Testis (tissue), 2 donors: ENCODE measurements at regions not wholly inside any gene's neighbourhood (a gene's known extent, or its start where the extent isn't known, plus 50 kb on each side); places are given as distances from the start of the nearest gene placed in this dataset.

Source experiments
- DNase-seq: peaks from one replicate; pipeline ENCODE4 v3.0.0-alpha.2; 2019
- H3K27ac ChIP-seq, 2 donors: fragments of 200-600 bp; sonication (generic); one replicate each; pipeline ENCODE4 v1.5.1; 2019
- H3K27me3 ChIP-seq: fragments of 200-600 bp; sonication (generic); one replicate; pipeline ENCODE4 v1.5.1; 2019
- H3K36me3 ChIP-seq: fragments of 200-600 bp; sonication (generic); one replicate; pipeline ENCODE4 v1.5.1; 2017; ENCODE audit warnings: low read depth; ENCODE audit errors: missing control alignments
- H3K4me1 ChIP-seq: fragments of 200-600 bp; sonication (generic); one replicate; pipeline ENCODE4 v1.5.1; 2019
- H3K4me3 ChIP-seq, 2 donors: fragments of 200-600 bp; sonication (generic); one replicate each; pipeline ENCODE4 v1.5.1; 2017 to 2019
- H3K9me3 ChIP-seq: fragments of 200-600 bp; sonication (generic); one replicate; pipeline ENCODE4 v1.5.1; 2017
- CTCF ChIP-seq, 3 experiments: fragments of 450-650 bp in 2 of 3; fragments of 200-600 bp in 1 of 3; sonication (generic) in 1 of 3; IDR thresholded peaks; one replicate each; pipeline ENCODE4 v1.5.1; 2016 to 2019; ENCODE audit warnings: antibody characterized with exemption in 3 of 3, mild to moderate bottlenecking in 2 of 3, moderate library complexity in 1 of 3
- POLR2A ChIP-seq: fragments of 450-650 bp; IDR thresholded peaks from one replicate; pipeline ENCODE4 v1.6.1; 2017; ENCODE audit warnings: antibody characterized with exemption, mild to moderate bottlenecking, moderate library complexity
- WGBS, 2 donors: methylation state at CpG; one replicate each; pipeline ENCODE4 v1.1.5; 2018; 5-methylcytosine and 5-hydroxymethylcytosine counted together
- intact Hi-C: fragments of 100-400 bp; cut with DNase I; formaldehyde crosslinking; loops from one replicate; pipeline ENCODE4 v1.15.1; 2023; ENCODE audit warnings: low total_unique reads

DNA sequence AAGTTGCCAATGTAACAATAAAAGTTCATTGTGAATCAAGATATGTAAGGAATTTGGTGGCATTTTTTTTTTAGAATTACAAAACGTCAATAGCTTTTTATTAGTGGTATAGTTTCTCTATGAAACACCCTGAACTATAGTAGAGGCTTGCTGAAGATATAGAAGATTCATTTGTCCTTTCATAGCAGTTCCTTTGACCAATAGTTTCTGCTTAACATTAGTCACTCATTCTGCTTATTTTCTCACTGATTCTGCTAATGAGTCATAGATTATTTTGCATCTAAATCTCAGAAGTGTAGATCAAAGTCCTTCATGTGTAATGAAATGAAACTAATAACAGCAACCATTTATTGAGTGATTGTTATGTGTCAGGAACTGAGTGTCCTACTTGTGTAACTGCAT lies 205.0 kb upstream of the TET2 start:
- WGBS, 2 donors: 49 to 57% methylated on average over 1 of the region's 1 CpG
- H3K27me3 ChIP-seq: no peaks in the 10 kb centered on the region
- H3K27ac ChIP-seq: no peak overlapping the region
- no peaks in the 10 kb centered on the region for H3K9me3 ChIP-seq
- no peaks in the 10 kb centered on the region for H3K4me1 ChIP-seq
- no peak for DNase-seq
- H3K36me3 ChIP-seq: no peaks in the 10 kb centered on the region
- no peak overlapping the region for H3K4me3 ChIP-seq
- intact Hi-C loops: no loop called here
- no peak for TF ChIP-seq POLR2A
- no peak for TF ChIP-seq CTCF (IDR thresholded peaks at IDR 0.05)

- no peaks in the 10 kb centered on the region for H3K27me3 ChIP-seq
- H3K36me3 ChIP-seq: no peaks in the 10 kb centered on the region
- no peaks in the 10 kb centered on the region for H3K9me3 ChIP-seq
- TF ChIP-seq POLR2A: no peak
- TF ChIP-seq CTCF (IDR thresholded peaks at IDR 0.05): no peak
- intact Hi-C loops: no loop called here
- WGBS, 2 donors: 83 to 86% methylated on average over 6 of the region's 6 CpGs
- DNase-seq: no peak
- no peak overlapping the region for H3K27ac ChIP-seq
- H3K4me1 ChIP-seq: no peaks in the 10 kb centered on the region
- no peak overlapping the region for H3K4me3 ChIP-seq
Observed at GRCh38 chr4:104942990-104943743, 203.5 kb upstream of the TET2 start.

- Histone ChIP-seq H3K4me1 (no peaks in the 10 kb centered on the region), H3K4me3 (no peak overlapping the region), H3K27me3 (no peaks in the 10 kb centered on the region), H3K27ac (no peak overlapping the region), H3K9me3 (no peaks in the 10 kb centered on the region), H3K36me3 (no peaks in the 10 kb centered on the region)
- no peak for DNase-seq
- intact Hi-C loops: no loop called here
- no peak for TF ChIP-seq POLR2A
Observed at GRCh38 chr4:104944596-104944995, 202.1 kb upstream of the TET2 start.

DNA sequence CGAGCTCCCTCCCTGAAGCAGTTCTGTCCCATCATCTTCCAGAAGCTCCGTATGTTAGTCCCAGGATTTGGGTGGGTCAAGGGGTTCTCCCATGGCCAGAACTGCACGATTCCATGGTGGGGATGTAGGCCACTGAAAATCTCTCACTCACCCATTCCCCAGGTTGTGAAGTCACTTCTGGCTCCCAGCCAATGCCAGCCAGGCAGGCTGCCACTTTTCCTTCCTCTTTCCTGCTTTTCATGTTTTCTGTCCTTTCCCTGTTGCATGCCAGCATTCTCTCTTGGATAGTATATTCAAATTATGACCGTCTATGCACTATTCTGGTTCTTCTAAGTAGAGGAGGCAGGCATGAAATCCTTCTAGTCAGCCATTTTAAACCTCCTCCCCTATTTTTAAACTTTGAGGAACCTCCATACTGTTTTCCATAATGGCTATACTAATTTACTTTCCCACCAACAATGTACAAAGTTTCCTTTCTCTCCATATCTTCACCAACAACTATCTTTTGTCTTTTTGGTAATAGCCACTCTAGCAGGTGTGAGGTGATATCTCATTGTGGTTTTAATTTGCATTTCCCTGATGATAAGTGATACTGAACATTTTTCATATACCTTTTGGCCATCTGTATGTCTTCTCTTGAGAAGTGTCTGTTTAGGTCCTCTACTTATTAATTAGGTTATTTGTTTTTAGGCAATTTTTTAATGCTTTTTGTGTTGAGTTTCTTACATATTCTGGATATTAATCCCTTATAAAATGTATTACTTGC lies 182.1 kb upstream of the TET2 start:
- Histone ChIP-seq H3K4me1 (no peaks in the 10 kb centered on the region), H3K4me3 (no peak overlapping the region), H3K9me3 (no peaks in the 10 kb centered on the region), H3K27ac (no peak overlapping the region), H3K36me3 (no peaks in the 10 kb centered on the region), H3K27me3 (no peaks in the 10 kb centered on the region)
- no peak for DNase-seq
- 93 to 94% methylated on average over 4 of the region's 4 CpGs for WGBS, 2 donors
- intact Hi-C loops: no loop called here
- TF ChIP-seq POLR2A (no peak), CTCF (IDR thresholded peaks at IDR 0.05) (no peak)

DNA sequence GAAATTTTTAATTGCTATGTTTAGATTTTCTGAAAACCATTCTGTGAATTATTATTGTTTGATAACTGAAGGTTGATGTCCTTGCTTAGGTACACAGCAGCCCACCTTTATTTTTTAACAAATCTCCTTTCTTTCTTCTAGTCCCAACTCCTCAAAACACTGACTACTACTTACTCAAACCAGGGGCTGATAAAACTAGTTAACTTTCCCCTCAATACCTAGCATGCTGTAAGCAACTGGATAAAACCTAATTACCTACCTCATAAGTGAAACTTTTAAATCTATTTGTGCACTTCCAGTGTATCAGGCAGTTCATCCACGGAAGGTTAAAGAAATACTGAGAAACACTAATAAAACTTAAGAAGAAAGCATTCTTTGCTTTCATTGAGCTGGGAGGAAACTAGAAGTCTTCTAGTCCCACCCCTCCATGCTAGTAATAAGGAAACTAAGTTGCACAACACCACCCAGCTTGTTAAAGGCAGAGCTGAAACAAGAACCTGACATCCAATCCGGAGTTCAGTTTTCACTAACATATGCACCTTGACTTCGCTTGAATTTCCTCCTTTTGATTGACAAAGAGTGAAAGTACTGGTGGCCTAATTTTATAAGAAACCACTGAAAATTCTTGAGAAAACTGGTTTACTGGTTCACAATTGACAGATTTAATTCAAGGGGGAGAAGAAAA lies 180.2 kb upstream of the TET2 start:
- TF ChIP-seq POLR2A: no peak
- TF ChIP-seq CTCF (IDR thresholded peaks at IDR 0.05): no peak
- Histone ChIP-seq H3K4me1 (no peaks in the 10 kb centered on the region), H3K27ac (no peak overlapping the region), H3K36me3 (no peaks in the 10 kb centered on the region), H3K4me3 (no peak overlapping the region), H3K9me3 (no peaks in the 10 kb centered on the region), H3K27me3 (no peaks in the 10 kb centered on the region)
- WGBS, 2 donors: 65 to 72% methylated on average over 3 of the region's 3 CpGs
- intact Hi-C loops: no loop called here
- no peak for DNase-seq
